Transverse colon (tissue), 4 donors: ENCODE measurements at regions not wholly inside any gene's neighbourhood (a gene's known extent, or its start where the extent isn't known, plus 50 kb on each side); places are given as distances from the start of the nearest gene placed in this dataset.
A peak's percentile ranks its signal among the peaks of the same experiment; 100 is the strongest.

Experiments used
- DNase-seq: peaks from one replicate; pipeline ENCODE4 v3.0.0-alpha.2; 2019
- H3K27ac ChIP-seq, 4 donors: fragments of 200-600 bp; sonication (generic); 2 replicates each; pipeline ENCODE4 v1.5.1; 2016 to 2018; ENCODE audit warnings: inconsistent platforms in 4 of 4
- H3K27me3 ChIP-seq: fragments of 200-600 bp; sonication (generic); 2 replicates; pipeline ENCODE4 v1.5.1; 2017; ENCODE audit warnings: inconsistent platforms
- H3K36me3 ChIP-seq, 4 donors: fragments of 200-600 bp; sonication (generic); 2 replicates each; pipeline ENCODE4 v1.5.1; 2017 to 2019; ENCODE audit warnings: inconsistent platforms in 4 of 4
- H3K4me1 ChIP-seq, 4 donors: fragments of 200-600 bp; sonication (generic); 2 replicates each; pipeline ENCODE4 v1.5.1; 2017 to 2020; ENCODE audit warnings: inconsistent platforms in 4 of 4
- H3K4me3 ChIP-seq, 4 donors: fragments of 200-600 bp; sonication (generic); 1 replicate in 1 of 4; 2 replicates in 3 of 4; pipeline versions ENCODE4 v1.5.1 to v1.6.1; 2017 to 2019; ENCODE audit warnings: inconsistent platforms in 4 of 4
- H3K9me3 ChIP-seq, 2 donors: fragments of 200-600 bp; sonication (generic); 2 replicates each; pipeline ENCODE4 v1.5.1; 2017 to 2019; ENCODE audit warnings: inconsistent platforms in 2 of 2
- CTCF ChIP-seq, 5 experiments: fragments of 200-600 bp in 3 of 5; fragments of 450-650 bp in 2 of 5; sonication (generic) in 3 of 5; IDR thresholded peaks; 1 replicate in 2 of 5; 2 replicates in 3 of 5; pipeline ENCODE4 v1.5.1; 2016 to 2017; ENCODE audit warnings: antibody characterized with exemption in 5 of 5, inconsistent platforms in 3 of 5, mild to moderate bottlenecking in 2 of 5, moderate library complexity in 1 of 5
- EP300 ChIP-seq: sonication (generic); formaldehyde crosslinking; IDR thresholded peaks from one replicate; pipeline ENCODE4 v1.6.1; 2017; ENCODE audit warnings: antibody characterized with exemption, low read depth
- POLR2A ChIP-seq: fragments of 450-650 bp; IDR thresholded peaks from one replicate; pipeline ENCODE4 v1.6.1; 2016; ENCODE audit warnings: antibody characterized with exemption, mild to moderate bottlenecking, moderate library complexity
- POLR2AphosphoS5 ChIP-seq, 3 donors: sonication (generic); formaldehyde crosslinking; IDR thresholded peaks; one replicate each; pipeline ENCODE4 v1.6.1; 2016; ENCODE audit warnings: antibody characterized with exemption in 3 of 3
- WGBS, 2 donors: methylation state at CpG; one replicate each; pipeline ENCODE4 v1.1.5; 2018; ENCODE audit warnings: low coverage in 1 of 2; 5-methylcytosine and 5-hydroxymethylcytosine counted together
- in situ Hi-C, 4 donors: fragments of 200-750 bp; cut with MboI; loops; one replicate each; pipeline versions ENCODE4 v1.15.0 to v1.15.1; 2017; ENCODE audit warnings: low sequenced_read_pairs in 3 of 4, low pct_ligation_motif_present in 1 of 4, low pct_unique_long_range_greater_than_20kb in 1 of 4
- intact Hi-C: fragments of 100-400 bp; cut with DNase I; formaldehyde crosslinking; loops from one replicate; pipeline ENCODE4 v1.15.1; 2023; ENCODE audit warnings: low total_unique reads

GRCh38 chr4:31134720-31135119 lies 414.6 kb downstream of the PCDH7 start:
- no peak for TF ChIP-seq POLR2AphosphoS5 (IDR thresholded peaks at IDR 0.05)
- no peak for TF ChIP-seq EP300
- no peak for TF ChIP-seq CTCF (IDR thresholded peaks at IDR 0.05)
- TF ChIP-seq POLR2A: no peak
- intact Hi-C loops (no loop called here), in situ Hi-C loops (no loop called here)
- Histone ChIP-seq H3K36me3 (no peaks in the 10 kb centered on the region), H3K27me3 (no peaks in the 10 kb centered on the region), H3K4me3 (no peak overlapping the region), H3K4me1 (peaks cover 0 to 6% (median 0%) of the 10 kb centered on the region in 4 donors), H3K9me3 (no peaks in the 10 kb centered on the region), H3K27ac (no peak overlapping the region)
- no peak for DNase-seq
- WGBS, 2 donors: 69% methylated on average over 1 of the region's 1 CpG; no CpG with 5 or more reads in 1 of the 2 donors

- WGBS, 2 donors: 50 to 69% methylated on average over 1 of the region's 1 CpG
- Histone ChIP-seq H3K27ac (no peak overlapping the region), H3K36me3 (no peaks in the 10 kb centered on the region), H3K4me1 (peaks cover 0 to 10% (median 4%) of the 10 kb centered on the region in 4 donors), H3K9me3 (no peaks in the 10 kb centered on the region), H3K27me3 (no peaks in the 10 kb centered on the region), H3K4me3 (no peak overlapping the region)
- intact Hi-C loops: no loop called here
- in situ Hi-C loops: no loop called here
- TF ChIP-seq POLR2A (no peak), EP300 (no peak), CTCF (IDR thresholded peaks at IDR 0.05) (no peak), POLR2AphosphoS5 (IDR thresholded peaks at IDR 0.05) (no peak)
- no peak for DNase-seq
These were observed 419.6 kb downstream of the PCDH7 start for GRCh38 chr4:31139767-31140166.

GRCh38 chr4:31141095-31141831 lies 421.1 kb downstream of the PCDH7 start:
- no peak for DNase-seq
- Histone ChIP-seq H3K4me3 (no peak overlapping the region), H3K9me3 (no peaks in the 10 kb centered on the region), H3K4me1 (peaks cover 0 to 13% (median 5%) of the 10 kb centered on the region in 4 donors), H3K36me3 (no peaks in the 10 kb centered on the region), H3K27ac (peak overlapping the region in 1 of 4 donors; percentile 5), H3K27me3 (no peaks in the 10 kb centered on the region)
- WGBS, 2 donors: 31 to 39% methylated on average over 4 of the region's 4 CpGs
- no peak for TF ChIP-seq CTCF (IDR thresholded peaks at IDR 0.05)
- TF ChIP-seq POLR2A: no peak
- no peak for TF ChIP-seq POLR2AphosphoS5 (IDR thresholded peaks at IDR 0.05)
- no peak for TF ChIP-seq EP300
- in situ Hi-C loops (no loop called here), intact Hi-C loops (no loop called here)

- TF ChIP-seq CTCF (IDR thresholded peaks at IDR 0.05) (no peak), POLR2A (no peak), EP300 (no peak), POLR2AphosphoS5 (IDR thresholded peaks at IDR 0.05) (no peak)
- no peaks in the 10 kb centered on the region for H3K27me3 ChIP-seq
- intact Hi-C loops (no loop called here), in situ Hi-C loops (no loop called here)
- 80% methylated on average over 1 of the region's 1 CpG for WGBS, 2 donors
- H3K9me3 ChIP-seq: no peaks in the 10 kb centered on the region
- H3K27ac ChIP-seq: no peak overlapping the region
- no peaks in the 10 kb centered on the region for H3K36me3 ChIP-seq
- H3K4me3 ChIP-seq: no peak overlapping the region
- no peak for DNase-seq
- H3K4me1 ChIP-seq: peaks cover 0 to 13% (median 3%) of the 10 kb centered on the region in 4 donors
These were observed 421.6 kb downstream of the PCDH7 start for GRCh38 chr4:31141832-31142142.
